K562 (cell line): ENCODE measurements at regions not wholly inside any gene's neighbourhood (a gene's known extent, or its start where the extent isn't known, plus 50 kb on each side); places are given as distances from the start of the nearest gene placed in this dataset.

Source experiments
- ATAC-seq: fragments of 200-7000 bp; cut with Tn5 transposase; 3 replicates; pipeline ENCODE4 v1.9.1; 2020; ENCODE audit warnings: moderate library complexity
- BruUV-seq: library from RNA; stranded (reverse); fragments of 400-500 nt; replicated peaks from 2 replicates; lab custom pipeline; 2021; lab: Mats Ljungman, UMichigan
- CTCF ChIA-PET: fragments of 300-600 bp; formaldehyde crosslinking; extraction: SDS; loops from one replicate; lab custom pipeline; 2021; ENCODE audit warnings: low intra/inter-chr PET ratio; lab: Yijun Ruan, JAX
- POLR2A ChIA-PET: fragments of 300-600, 350-650 bp; sonication (Branson Sonifier 250); formaldehyde crosslinking; extraction: SDS; loops from one replicate; lab custom pipeline; 2021; ENCODE audit warnings: antibody characterized with exemption, inconsistent platforms; lab: Yijun Ruan, JAX
- DNase-seq, 4 experiments: peaks; one replicate each; pipeline versions ENCODE4 v3.0.0 to v3.0.0-alpha.2; 2011 to 2018; ENCODE audit warnings: low spot score in 3 of 4, mixed read lengths in 3 of 4; ENCODE audit errors: extremely low read depth in 1 of 4
- FAIRE-seq: peaks from 2 replicates; lab custom pipeline; 2011; peaks lifted over from hg19 to GRCh38; lab: Jason Lieb, UNC
- H2AFZ ChIP-seq: 2 replicates; pipeline ENCODE4 v1.6.0; 2011; ENCODE audit warnings: low read depth, low read length, control low read depth, inconsistent platforms
- H3K27ac ChIP-seq: fragments of 200-600 bp; 3 replicates; pipeline ENCODE4 v1.8.0; 2011; ENCODE audit warnings: low read depth, mild to moderate bottlenecking, control low read depth, inconsistent platforms, low read length, moderate library complexity, mixed read lengths; ENCODE audit errors: extremely low read depth
- H3K27me3 ChIP-seq, 2 experiments: fragments of 300-600 bp in 1 of 2; 2 replicates in 1 of 2; 3 replicates in 1 of 2; pipeline versions ENCODE4 v1.6.0 to v1.8.0; 2011; ENCODE audit warnings: inconsistent platforms in 2 of 2, low read length in 2 of 2, mild to moderate bottlenecking in 1 of 2, mixed read lengths in 1 of 2, moderate library complexity in 1 of 2; ENCODE audit not compliant: control insufficient read depth in 2 of 2, insufficient read depth in 2 of 2
- H3K36me3 ChIP-seq: fragments of 300-600 bp; 3 replicates; pipeline ENCODE4 v1.8.0; 2011; ENCODE audit warnings: mild to moderate bottlenecking, low read length, inconsistent platforms; ENCODE audit not compliant: control insufficient read depth, insufficient read depth
- H3K4me1 ChIP-seq, 2 experiments: fragments of 200-600 bp in 1 of 2; replicated peaks in 1 of 2; 2 replicates in 1 of 2; 3 replicates in 1 of 2; pipeline versions ENCODE4 v1.5.1 to v1.8.0; 2011; ENCODE audit warnings: inconsistent platforms in 2 of 2, low read length in 2 of 2, mild to moderate bottlenecking in 1 of 2, mixed read lengths in 1 of 2, moderate library complexity in 1 of 2; ENCODE audit not compliant: control insufficient read depth in 2 of 2, insufficient read depth in 2 of 2
- H3K4me2 ChIP-seq: 2 replicates; pipeline ENCODE4 v1.6.1; 2011; ENCODE audit warnings: low read length, control low read depth, inconsistent platforms, mixed read lengths; ENCODE audit not compliant: insufficient read depth
- H3K4me3 ChIP-seq: fragments of 200-600 bp; sonication (generic), shearing (Covaris generic); 2 replicates; pipeline ENCODE4 v1.5.1; 2016; ENCODE audit warnings: control low read depth, inconsistent platforms
- H3K79me2 ChIP-seq: fragments of 200-600 bp; 3 replicates; pipeline ENCODE4 v1.8.0; 2011; ENCODE audit warnings: low read length, inconsistent platforms; ENCODE audit not compliant: control insufficient read depth, insufficient read depth
- H3K9ac ChIP-seq, 2 experiments: 2 replicates each; pipeline versions ENCODE4 v1.6.0 to v1.6.1; 2011; ENCODE audit warnings: low read depth in 2 of 2, low read length in 2 of 2, control low read depth in 1 of 2, inconsistent platforms in 1 of 2, mild to moderate bottlenecking in 1 of 2, mixed read lengths in 1 of 2; ENCODE audit not compliant: insufficient read depth in 1 of 2
- H3K9me1 ChIP-seq: one replicate; pipeline ENCODE4 v1.6.0; 2011; ENCODE audit warnings: inconsistent platforms, mild to moderate bottlenecking, low read length, moderate library complexity; ENCODE audit not compliant: control insufficient read depth, insufficient read depth
- H3K9me3 ChIP-seq: replicated peaks from 2 replicates; pipeline ENCODE4 v1.5.1; 2011; ENCODE audit warnings: low read depth, low read length, inconsistent platforms; ENCODE audit not compliant: control insufficient read depth, insufficient read depth
- H4K20me1 ChIP-seq: replicated peaks from 2 replicates; pipeline ENCODE4 v1.6.1; 2011; ENCODE audit warnings: low read length, inconsistent platforms, mixed read lengths; ENCODE audit not compliant: control insufficient read depth, insufficient read depth
- CHAMP1 ChIP-seq: fragments of 450-650 bp; IDR thresholded peaks from 2 replicates; pipeline ENCODE4 v1.6.1; 2016; ENCODE audit warnings: mild to moderate bottlenecking
- ELK1 ChIP-seq: sonication (generic); formaldehyde crosslinking; IDR thresholded peaks from 2 replicates; pipeline ENCODE4 v1.8.1; 2022; ENCODE audit warnings: missing genetic modification reagents
- SMARCE1 ChIP-seq: fragments of 450-650 bp; IDR thresholded peaks from 2 replicates; pipeline ENCODE4 v1.7.1; 2016; ENCODE audit warnings: mild to moderate bottlenecking
- WGBS: fragments of 100-300 bp; shearing (Covaris generic); methylation state at CpG from one replicate; pipeline ENCODE4 v1.1.6; 2016; ENCODE audit warnings: low coverage, mixed read lengths; ENCODE audit not compliant: insufficient coverage; ENCODE audit errors: missing lambda C conversion rate; 5-methylcytosine and 5-hydroxymethylcytosine counted together
- in situ Hi-C: fragments of 300-500 bp; cut with MboI; formaldehyde crosslinking; loops from 4 replicates; pipeline ENCODE4 v1.15.0; 2018; ENCODE audit warnings: inconsistent platforms, mixed read lengths
- intact Hi-C: fragments of 100-400 bp; cut with micrococcal nuclease; formaldehyde crosslinking; loops from 2 replicates; pipeline ENCODE4 v1.14.2; 2022

- intact Hi-C loops: no loop called here
- Histone ChIP-seq H3K36me3 (no peaks in the 10 kb centered on the region; the same call in 2 of the 3 replicates), H3K4me3 (no peak overlapping the region), H3K4me1 (peaks cover 0 to 18% of the 10 kb centered on the region in 2 experiments; a peak in 2 of 5 replicates), H3K9me3 (no peaks in the 10 kb centered on the region), H3K9me1 (no peaks in the 10 kb centered on the region), H3K27ac (no peak overlapping the region), H2AFZ (no peak overlapping the region), H3K27me3 (no peaks in the 10 kb centered on the region), H3K4me2 (no peak overlapping the region), H3K9ac (no peak overlapping the region), H4K20me1 (no peaks in the 10 kb centered on the region), H3K79me2 (no peaks in the 10 kb centered on the region)
- no peak for ATAC-seq
- FAIRE-seq: no peak
- TF ChIP-seq CHAMP1: no peak
- no peak for TF ChIP-seq ELK1
- no peak for TF ChIP-seq SMARCE1
- ChIA-PET CTCF (no interaction called here), POLR2A (interaction anchor here (1.3 kb wide), 1 partner anchor 14 kb away, joined by 5 read pairs; no protein-coding TSS in a partner anchor)
- BruUV-seq: no TSS peak
- DNase-seq: no peak
- in situ Hi-C loops: no loop called here
- WGBS: 49% methylated on average over 2 of the region's 3 CpGs
Measured at GRCh38 chr13:50461189-50461588, 382.3 kb downstream of the DLEU7 start.
